ENCODE measurements at regions not wholly inside any gene's neighbourhood (a gene's known extent, or its start where the extent isn't known, plus 50 kb on each side); places are given as distances from the start of the nearest gene placed in this dataset.

DNA sequence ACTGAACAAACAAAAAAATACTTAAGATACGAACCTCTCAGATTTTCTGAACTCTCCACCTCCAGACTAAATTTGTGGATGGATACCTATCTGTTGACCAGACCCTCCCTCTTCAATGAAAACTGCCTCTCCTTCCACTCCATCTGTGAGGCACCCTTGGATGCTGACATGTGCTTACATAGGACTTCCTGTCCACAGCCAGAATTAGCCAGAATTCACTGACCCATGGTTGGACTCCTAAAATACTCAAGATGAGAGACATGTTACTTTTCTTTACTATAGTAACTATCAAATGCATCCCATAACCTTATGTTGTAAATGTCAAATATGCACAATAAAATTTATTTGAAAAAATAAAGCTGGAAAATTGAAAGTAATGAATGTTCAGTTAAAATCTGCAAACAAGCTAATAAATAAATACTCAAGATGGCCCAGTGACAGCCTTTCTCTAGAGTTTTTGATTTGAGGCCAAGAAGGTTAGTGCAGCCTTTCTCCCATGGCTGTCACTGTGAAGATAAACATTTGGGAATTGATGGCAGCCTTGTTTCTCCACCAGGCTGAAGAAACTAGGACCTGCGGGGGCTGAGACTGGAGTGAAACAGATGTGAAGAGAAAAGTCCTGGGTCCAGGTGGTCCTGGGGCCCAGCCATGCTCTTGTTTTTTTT is 287.0 kb downstream of the ZEB1 start:
- TF ChIP-seq, protein P1, sequence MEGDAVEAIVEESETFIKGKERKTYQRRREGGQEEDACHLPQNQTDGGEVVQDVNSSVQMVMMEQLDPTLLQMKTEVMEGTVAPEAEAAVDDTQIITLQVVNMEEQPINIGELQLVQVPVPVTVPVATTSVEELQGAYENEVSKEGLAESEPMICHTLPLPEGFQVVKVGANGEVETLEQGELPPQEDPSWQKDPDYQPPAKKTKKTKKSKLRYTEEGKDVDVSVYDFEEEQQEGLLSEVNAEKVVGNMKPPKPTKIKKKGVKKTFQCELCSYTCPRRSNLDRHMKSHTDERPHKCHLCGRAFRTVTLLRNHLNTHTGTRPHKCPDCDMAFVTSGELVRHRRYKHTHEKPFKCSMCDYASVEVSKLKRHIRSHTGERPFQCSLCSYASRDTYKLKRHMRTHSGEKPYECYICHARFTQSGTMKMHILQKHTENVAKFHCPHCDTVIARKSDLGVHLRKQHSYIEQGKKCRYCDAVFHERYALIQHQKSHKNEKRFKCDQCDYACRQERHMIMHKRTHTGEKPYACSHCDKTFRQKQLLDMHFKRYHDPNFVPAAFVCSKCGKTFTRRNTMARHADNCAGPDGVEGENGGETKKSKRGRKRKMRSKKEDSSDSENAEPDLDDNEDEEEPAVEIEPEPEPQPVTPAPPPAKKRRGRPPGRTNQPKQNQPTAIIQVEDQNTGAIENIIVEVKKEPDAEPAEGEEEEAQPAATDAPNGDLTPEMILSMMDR (IDR thresholded peaks at IDR 0.05) = no peak
- no peak for TF ChIP-seq ZFX (IDR thresholded peaks at IDR 0.05; ENCODE audit: borderline replicate concordance)
